GM10266 (cell line): ENCODE measurements at regions not wholly inside any gene's neighbourhood (a gene's known extent, or its start where the extent isn't known, plus 50 kb on each side); places are given as distances from the start of the nearest gene placed in this dataset.

Source experiments
- DNase-seq: peaks from one replicate; pipeline ENCODE4 v3.0.0; 2012; ENCODE audit errors: extremely low spot score
- TF ChIP-seq, protein P1 (sequence below): IDR thresholded peaks from 2 replicates; pipeline ENCODE4 v1.5.1; 2012; ENCODE audit warnings: mild to moderate bottlenecking, low read depth; ENCODE audit not compliant: control insufficient read depth, insufficient read depth; ENCODE audit errors: missing control alignments

DNA sequence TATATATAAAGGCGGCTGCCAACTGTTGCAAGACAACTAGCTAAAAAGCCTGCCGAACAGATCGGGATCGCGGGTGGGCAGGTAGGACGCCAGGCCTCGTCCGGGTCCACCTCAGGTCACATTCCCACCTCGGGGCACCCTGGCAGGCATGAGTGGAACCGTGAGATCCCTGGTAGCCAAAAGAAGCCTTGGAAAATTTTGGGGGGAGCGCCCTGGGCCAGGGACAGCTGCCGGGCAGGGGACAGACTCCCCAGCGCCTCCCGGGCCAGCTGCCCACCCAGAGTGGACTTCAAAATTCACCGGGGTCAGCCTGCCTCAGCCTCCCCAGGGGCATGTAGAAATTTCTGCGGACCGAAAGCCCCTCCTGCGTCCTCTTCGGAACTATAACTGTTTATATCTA lies 760.9 kb downstream of the KCNJ18 start:
- TF ChIP-seq, protein P1, sequence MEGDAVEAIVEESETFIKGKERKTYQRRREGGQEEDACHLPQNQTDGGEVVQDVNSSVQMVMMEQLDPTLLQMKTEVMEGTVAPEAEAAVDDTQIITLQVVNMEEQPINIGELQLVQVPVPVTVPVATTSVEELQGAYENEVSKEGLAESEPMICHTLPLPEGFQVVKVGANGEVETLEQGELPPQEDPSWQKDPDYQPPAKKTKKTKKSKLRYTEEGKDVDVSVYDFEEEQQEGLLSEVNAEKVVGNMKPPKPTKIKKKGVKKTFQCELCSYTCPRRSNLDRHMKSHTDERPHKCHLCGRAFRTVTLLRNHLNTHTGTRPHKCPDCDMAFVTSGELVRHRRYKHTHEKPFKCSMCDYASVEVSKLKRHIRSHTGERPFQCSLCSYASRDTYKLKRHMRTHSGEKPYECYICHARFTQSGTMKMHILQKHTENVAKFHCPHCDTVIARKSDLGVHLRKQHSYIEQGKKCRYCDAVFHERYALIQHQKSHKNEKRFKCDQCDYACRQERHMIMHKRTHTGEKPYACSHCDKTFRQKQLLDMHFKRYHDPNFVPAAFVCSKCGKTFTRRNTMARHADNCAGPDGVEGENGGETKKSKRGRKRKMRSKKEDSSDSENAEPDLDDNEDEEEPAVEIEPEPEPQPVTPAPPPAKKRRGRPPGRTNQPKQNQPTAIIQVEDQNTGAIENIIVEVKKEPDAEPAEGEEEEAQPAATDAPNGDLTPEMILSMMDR = no peak
- no peak for DNase-seq

DNA sequence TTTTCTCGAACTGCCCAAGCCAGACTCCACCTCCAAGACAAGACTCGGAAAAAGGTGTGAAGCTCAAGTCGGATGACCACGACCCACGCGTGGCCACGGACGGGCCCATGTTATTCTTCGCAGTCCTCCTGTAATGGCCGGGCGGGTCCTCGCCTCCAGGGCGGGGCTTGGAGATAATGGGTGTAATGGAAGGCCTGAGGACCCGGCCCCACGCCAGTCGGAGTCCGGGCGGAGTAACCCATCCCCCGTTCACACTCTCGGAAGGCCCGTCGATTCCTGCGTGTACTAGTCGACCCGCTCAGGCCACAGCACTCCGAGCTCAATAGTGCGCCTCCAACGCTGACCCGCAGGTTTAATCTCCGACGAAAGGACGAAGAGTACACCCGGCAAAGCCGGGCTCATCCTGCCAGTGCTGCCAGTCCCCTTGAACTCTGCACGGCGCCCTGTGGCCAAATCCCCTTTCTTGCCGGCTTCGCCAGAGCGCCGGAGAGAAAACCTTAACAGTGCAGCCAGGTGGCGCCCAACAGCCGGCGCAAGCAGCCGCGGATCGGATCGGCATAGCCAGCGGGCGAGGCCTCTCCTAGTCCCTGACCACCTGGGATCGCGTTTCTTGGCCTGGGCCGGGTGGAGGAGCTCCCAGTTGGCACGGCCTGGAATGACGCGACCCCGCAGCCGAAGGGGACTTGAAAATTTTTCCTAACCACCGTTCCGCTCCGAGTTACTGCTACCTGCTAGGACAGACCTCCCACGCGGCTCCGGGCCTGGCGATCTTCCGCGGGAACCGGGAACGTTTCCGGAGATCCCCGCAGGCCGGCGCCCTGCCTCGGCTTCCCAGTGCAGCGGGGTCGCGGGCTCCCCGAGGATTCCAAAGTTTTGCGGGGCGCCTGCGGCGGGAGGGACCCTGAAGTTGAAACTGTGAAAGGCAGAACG lies 762.0 kb downstream of the KCNJ18 start:
- TF ChIP-seq, protein P1 = no peak
- DNase-seq = no peak

DNA sequence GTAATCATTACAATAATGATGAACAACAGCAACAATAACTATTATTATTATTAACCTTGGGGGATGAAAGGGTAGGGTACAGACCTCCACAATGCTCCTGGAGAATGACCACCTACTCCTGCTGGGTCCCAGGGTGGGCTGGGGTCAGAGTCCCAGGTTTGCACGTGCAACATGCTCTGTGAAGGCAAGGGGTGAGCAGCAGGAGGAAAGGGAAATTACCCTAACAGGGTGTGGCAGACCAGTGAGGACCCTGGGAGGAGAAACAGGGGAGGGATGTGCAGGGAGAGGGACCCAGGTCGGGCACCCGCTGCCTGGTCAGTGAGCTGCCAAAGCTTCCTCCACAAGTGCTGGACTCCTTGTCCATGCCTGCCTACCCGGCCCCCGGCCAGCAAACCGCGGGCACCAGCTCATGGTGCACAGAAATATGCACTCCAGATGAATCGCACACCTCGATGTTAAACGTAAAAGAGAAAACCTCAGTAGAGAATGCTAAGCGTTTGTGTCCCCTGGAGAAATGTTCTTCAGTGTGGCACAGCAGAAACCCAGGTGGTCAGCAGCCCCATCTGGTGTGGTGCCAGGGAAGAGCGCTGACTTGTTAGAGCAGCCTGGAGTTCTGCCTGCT lies 767.1 kb downstream of the KCNJ18 start:
- DNase-seq = no peak
- TF ChIP-seq, protein P1 = no peak

DNA sequence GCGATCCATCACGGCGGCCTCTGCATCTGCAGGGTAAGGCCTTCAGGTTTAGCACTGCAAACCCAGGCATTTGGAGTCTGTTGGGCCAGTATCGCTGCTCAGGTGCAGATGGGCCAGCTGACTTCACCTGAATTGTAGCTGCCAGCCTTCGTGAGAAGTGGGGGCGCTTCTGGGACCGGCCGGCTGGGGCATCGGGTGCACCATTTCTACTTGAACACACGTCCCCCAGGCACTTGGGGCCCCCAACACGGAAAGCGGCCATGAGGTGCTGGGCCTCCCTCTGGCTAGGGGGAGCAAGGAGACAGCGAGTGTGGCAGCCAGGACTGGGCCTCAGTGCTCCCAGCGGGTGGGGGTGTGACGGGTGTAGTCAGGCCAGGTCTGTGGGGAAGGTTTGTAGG lies 767.6 kb downstream of the KCNJ18 start:
- TF ChIP-seq, protein P1 = no peak
- DNase-seq = no peak

DNA sequence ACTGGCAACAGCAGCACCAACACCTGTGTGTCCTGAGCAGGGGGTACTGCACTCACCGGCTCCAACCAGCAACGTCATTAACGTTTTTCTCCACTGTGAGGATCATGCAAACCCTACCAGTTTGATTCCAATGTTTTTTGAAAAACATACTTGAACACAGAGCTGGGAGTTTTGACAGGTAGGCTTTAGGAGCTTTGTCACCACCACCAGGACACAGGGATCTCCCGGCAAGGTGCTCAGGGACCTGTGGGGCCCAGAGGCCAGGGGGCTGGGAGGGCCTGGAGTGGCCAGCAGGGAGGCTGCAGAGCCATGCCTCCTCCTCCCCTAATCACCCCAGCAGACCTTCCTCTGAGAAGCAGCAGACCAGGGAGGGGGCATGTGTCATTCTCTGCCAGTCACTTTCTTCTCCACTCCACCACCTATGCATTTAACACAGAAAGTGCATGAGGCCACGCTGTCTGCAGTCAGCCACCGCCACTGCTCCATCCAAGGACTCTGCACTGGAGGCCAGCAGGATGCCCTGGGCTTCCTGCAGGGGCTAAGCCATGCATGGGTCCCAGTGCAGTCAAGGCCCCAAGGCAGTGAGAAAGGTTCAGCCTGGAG lies 768.2 kb downstream of the KCNJ18 start:
- no peak for DNase-seq
- TF ChIP-seq, protein P1 = no peak

DNA sequence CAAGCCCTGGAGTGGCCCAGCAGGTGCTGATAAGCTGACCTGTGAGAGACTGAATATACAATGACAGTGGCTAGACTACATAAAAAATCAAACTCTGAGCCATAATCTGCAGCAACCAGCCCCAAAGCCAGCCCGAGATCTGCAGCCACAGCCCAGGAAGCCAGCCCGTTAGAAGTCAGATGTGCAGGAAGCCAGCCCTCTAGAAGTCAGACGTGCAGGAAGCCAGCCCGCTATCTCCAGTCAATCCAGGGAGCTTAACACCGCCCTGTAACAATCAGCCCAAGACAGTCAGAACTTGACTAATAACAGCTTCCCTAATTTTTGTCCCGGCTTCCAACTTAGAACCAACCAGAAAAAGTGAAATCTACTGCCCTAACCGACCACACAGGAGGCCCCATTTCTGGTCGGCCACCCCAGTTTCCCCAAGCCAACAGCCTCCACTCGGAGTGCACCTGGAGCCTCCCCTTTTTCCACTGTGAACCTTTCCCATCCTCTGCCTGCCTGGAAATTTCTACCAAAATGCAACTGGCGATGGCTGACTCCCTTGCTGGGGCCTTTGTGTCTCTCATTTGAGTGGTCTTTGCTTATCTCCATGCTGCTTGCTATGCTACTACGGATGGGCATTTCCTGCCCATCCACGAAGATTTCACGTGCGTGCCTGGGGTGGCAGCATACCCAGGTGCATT lies 769.3 kb downstream of the KCNJ18 start:
- TF ChIP-seq, protein P1 = no peak
- no peak for DNase-seq
